HepG2 (cell line): ENCODE measurements at regions not wholly inside any gene's neighbourhood (a gene's known extent, or its start where the extent isn't known, plus 50 kb on each side); places are given as distances from the start of the nearest gene placed in this dataset.

ENCODE experiments used
- ATAC-seq: fragments of 200-7000 bp; cut with Tn5 transposase; 3 replicates; pipeline ENCODE4 v1.9.1; 2020; ENCODE audit warnings: mild to moderate bottlenecking, moderate library complexity
- BruUV-seq: library from RNA; stranded (reverse); fragments of 400-500 nt; replicated peaks from 2 replicates; lab custom pipeline; 2021; lab: Mats Ljungman, UMichigan
- CTCF ChIA-PET: fragments of 300-600 bp; formaldehyde crosslinking; extraction: SDS; loops from one replicate; lab custom pipeline; 2021; ENCODE audit warnings: low total read pairs, inconsistent platforms, low intra/inter-chr PET ratio; lab: Yijun Ruan, JAX
- POLR2A ChIA-PET: fragments of 350-600 bp; sonication (Branson Sonifier 250); formaldehyde crosslinking; loops from one replicate; lab custom pipeline; 2020; ENCODE audit warnings: antibody characterized with exemption, inconsistent platforms; lab: Yijun Ruan, JAX
- DNase-seq: peaks from one replicate; pipeline ENCODE4 v3.0.0-alpha.2; 2015; ENCODE audit warnings: low spot score
- FAIRE-seq: peaks from 3 replicates; lab custom pipeline; 2011; peaks lifted over from hg19 to GRCh38; lab: Jason Lieb, UNC
- H2AFZ ChIP-seq: one replicate; pipeline ENCODE4 v1.6.1; 2011; ENCODE audit warnings: low read length, inconsistent platforms
- H3K27ac ChIP-seq: fragments of 300-600 bp; 3 replicates; pipeline ENCODE4 v1.8.0; 2011; ENCODE audit warnings: mixed run types, mild to moderate bottlenecking, mixed read lengths, low read length, inconsistent platforms; ENCODE audit not compliant: insufficient read depth; ENCODE audit errors: extremely low read length
- H3K27me3 ChIP-seq, 2 experiments: fragments of 200-600 bp in 1 of 2; 2 replicates in 1 of 2; 3 replicates in 1 of 2; pipeline versions ENCODE4 v1.6.0 to v1.8.0; 2011; ENCODE audit warnings: low read length in 2 of 2, mild to moderate bottlenecking in 2 of 2, moderate library complexity in 2 of 2, inconsistent platforms in 1 of 2; ENCODE audit not compliant: insufficient read depth in 2 of 2, control insufficient read depth in 1 of 2
- H3K36me3 ChIP-seq, 2 experiments: fragments of 200-600 bp in 1 of 2; replicated peaks in 1 of 2; 2 replicates in 1 of 2; 3 replicates in 1 of 2; pipeline versions ENCODE4 v1.5.1 to v1.8.0; 2011; ENCODE audit warnings: low read length in 2 of 2, inconsistent platforms in 1 of 2; ENCODE audit not compliant: insufficient read depth in 2 of 2, control insufficient read depth in 1 of 2
- H3K4me1 ChIP-seq: 2 replicates; pipeline ENCODE4 v1.5.1; 2012; ENCODE audit warnings: low read length, inconsistent platforms; ENCODE audit not compliant: insufficient read depth
- H3K4me2 ChIP-seq: 2 replicates; pipeline ENCODE4 v1.6.0; 2011; ENCODE audit warnings: low read depth, low read length, inconsistent platforms
- H3K4me3 ChIP-seq, 3 experiments: fragments of 200-600 bp in 1 of 3; sonication (generic), shearing (Covaris generic) in 1 of 3; replicated peaks in 1 of 3; 2 replicates each; pipeline ENCODE4 v1.5.1; 2011 to 2016; ENCODE audit warnings: low read length in 3 of 3, inconsistent platforms in 2 of 3, low read depth in 2 of 3, mild to moderate bottlenecking in 2 of 3, control low read depth in 1 of 3, mixed read lengths in 1 of 3; ENCODE audit not compliant: insufficient read depth in 1 of 3
- H3K79me2 ChIP-seq: one replicate; pipeline ENCODE4 v1.6.1; 2011; ENCODE audit warnings: low read length, inconsistent platforms; ENCODE audit not compliant: insufficient read depth
- H3K9ac ChIP-seq: 2 replicates; pipeline ENCODE4 v1.6.0; 2011; ENCODE audit warnings: mild to moderate bottlenecking, low read depth, low read length, inconsistent platforms; ENCODE audit not compliant: insufficient read depth
- H3K9me3 ChIP-seq: 2 replicates; pipeline ENCODE4 v1.5.1; 2012; ENCODE audit warnings: mild to moderate bottlenecking, low read length
- H4K20me1 ChIP-seq: 2 replicates; pipeline ENCODE4 v1.6.0; 2011; ENCODE audit warnings: inconsistent platforms, mild to moderate bottlenecking, low read length, moderate library complexity; ENCODE audit not compliant: insufficient read depth
- MAFF ChIP-seq: IDR thresholded peaks from 2 replicates; pipeline ENCODE4 v1.6.1; 2011; ENCODE audit warnings: low read depth, low read length, improper control_type of control experiment
- NCOA1 ChIP-seq: sonication (generic); formaldehyde crosslinking; IDR thresholded peaks from 2 replicates; pipeline ENCODE4 v1.9.0; 2021; ENCODE audit warnings: missing genetic modification reagents
- NR2F6 ChIP-seq, 2 experiments: IDR thresholded peaks; 2 replicates each; pipeline ENCODE4 v1.6.1; 2016; ENCODE audit warnings: antibody characterized with exemption in 1 of 2, mild to moderate bottlenecking in 1 of 2
- ZNF230 ChIP-seq: sonication (generic); formaldehyde crosslinking; IDR thresholded peaks from 2 replicates; pipeline ENCODE4 v1.4.0; 2020; ENCODE audit warnings: mild to moderate bottlenecking, missing genetic modification reagents
- WGBS: methylation state at CpG from one replicate; pipeline ENCODE4 v1.1.6; 2017; ENCODE audit warnings: low lambda C conversion rate; 5-methylcytosine and 5-hydroxymethylcytosine counted together
- in situ Hi-C: cut with HindIII; loops from 2 replicates; pipeline ENCODE4 v1.10.0; 2017; ENCODE audit warnings: low pct_unique_long_range_greater_than_20kb; ENCODE audit not compliant: extremely low pct_ligation_motif_present
- intact Hi-C: fragments of 100-400 bp; cut with micrococcal nuclease; formaldehyde crosslinking; loops from one replicate; pipeline ENCODE4 v1.10.0; 2022; ENCODE audit not compliant: unreplicated experiment
- TF ChIP-seq, protein P1 (sequence below): sonication (generic); formaldehyde crosslinking; IDR thresholded peaks from 2 replicates; pipeline ENCODE4 v1.4.0; 2020; ENCODE audit warnings: missing genetic modification reagents

DNA sequence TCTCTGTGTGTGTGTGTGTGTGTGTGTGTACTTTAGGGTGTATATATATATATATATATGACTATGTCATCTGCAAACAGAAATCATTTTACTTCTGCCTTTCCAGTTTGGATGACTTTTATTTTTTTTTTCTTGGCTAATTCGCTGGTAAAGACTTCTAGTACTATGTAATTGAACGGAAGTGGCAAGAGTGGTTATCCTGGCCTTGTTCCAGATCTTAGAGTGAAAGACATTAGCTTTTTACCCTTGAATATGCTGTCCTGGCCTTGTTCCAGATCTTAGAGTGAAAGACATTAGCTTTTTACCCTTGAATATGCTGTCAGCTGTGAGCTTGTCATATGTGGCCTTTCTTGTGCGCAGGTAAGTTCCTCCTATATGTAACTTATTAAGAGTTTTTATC, 72.7 kb upstream of the MYOCD start:
- Histone ChIP-seq H3K9ac (no peak overlapping the region), H3K27me3 (no peaks in the 10 kb centered on the region), H3K36me3 (no peaks in the 10 kb centered on the region), H2AFZ (no peak overlapping the region), H3K27ac (no peak overlapping the region)
- ATAC-seq = no peak
- in situ Hi-C loops = no loop called here
- POLR2A ChIA-PET = no interaction called here
- intact Hi-C loops = no loop called here
- no TSS peak for BruUV-seq
- no peak for FAIRE-seq
- no peak for DNase-seq
- 26% methylated on average over 3 of the region's 3 CpGs for WGBS
- no peak for TF ChIP-seq MAFF
- TF ChIP-seq, all 625 proteins: peak for 0
- CTCF ChIA-PET = no interaction called here
- Histone ChIP-seq H3K4me1 (no peaks in the 10 kb centered on the region), H3K4me2 (no peak overlapping the region), H3K9me3 (no peaks in the 10 kb centered on the region), H3K79me2 (no peaks in the 10 kb centered on the region), H4K20me1 (no peaks in the 10 kb centered on the region), H3K4me3 (no peak overlapping the region)

DNA sequence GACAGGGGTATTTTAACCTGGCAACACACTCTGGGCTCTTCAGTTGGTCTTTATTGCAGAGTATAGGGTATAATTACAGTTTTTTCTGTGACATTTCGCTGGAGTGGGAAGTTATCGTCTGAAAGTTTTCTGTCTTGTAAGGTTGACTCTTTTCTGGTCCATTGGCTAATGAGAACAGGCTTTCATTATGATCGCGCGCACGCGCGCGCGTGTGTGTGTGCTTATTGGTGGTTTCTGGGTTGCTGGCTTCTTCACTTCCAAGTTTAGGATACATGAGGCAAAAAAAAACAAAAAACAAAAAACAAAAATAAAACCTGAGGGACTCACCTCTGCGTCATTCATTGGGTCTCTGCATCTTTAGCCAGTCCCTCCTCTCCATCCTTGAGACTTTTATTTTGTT, 68.7 kb upstream of the MYOCD start:
- no peak overlapping the region for H3K4me2 ChIP-seq
- no peaks in the 10 kb centered on the region for H3K9me3 ChIP-seq
- no peaks in the 10 kb centered on the region for H4K20me1 ChIP-seq
- FAIRE-seq (no peak), DNase-seq (no peak), ATAC-seq (no peak)
- no peaks in the 10 kb centered on the region for H3K36me3 ChIP-seq
- no peaks in the 10 kb centered on the region for H3K79me2 ChIP-seq
- H2AFZ ChIP-seq = no peak overlapping the region
- H3K4me3 ChIP-seq = no peak overlapping the region
- intact Hi-C loops (no loop called here), in situ Hi-C loops (no loop called here)
- POLR2A ChIA-PET = no interaction called here
- H3K27ac ChIP-seq = no peak overlapping the region
- CTCF ChIA-PET = no interaction called here
- WGBS = 79% methylated on average over 11 of the region's 11 CpGs
- no peaks in the 10 kb centered on the region for H3K4me1 ChIP-seq
- H3K9ac ChIP-seq = no peak overlapping the region
- BruUV-seq = no TSS peak
- TF ChIP-seq ZNF230 (no peak), NCOA1 (no peak), NR2F6 (IDR thresholded peaks at IDR 0.05) (no peak), NR2F6 (CRISPR knock-in tag; IDR thresholded peaks at IDR 0.05) (no peak)
- TF ChIP-seq, protein P1, sequence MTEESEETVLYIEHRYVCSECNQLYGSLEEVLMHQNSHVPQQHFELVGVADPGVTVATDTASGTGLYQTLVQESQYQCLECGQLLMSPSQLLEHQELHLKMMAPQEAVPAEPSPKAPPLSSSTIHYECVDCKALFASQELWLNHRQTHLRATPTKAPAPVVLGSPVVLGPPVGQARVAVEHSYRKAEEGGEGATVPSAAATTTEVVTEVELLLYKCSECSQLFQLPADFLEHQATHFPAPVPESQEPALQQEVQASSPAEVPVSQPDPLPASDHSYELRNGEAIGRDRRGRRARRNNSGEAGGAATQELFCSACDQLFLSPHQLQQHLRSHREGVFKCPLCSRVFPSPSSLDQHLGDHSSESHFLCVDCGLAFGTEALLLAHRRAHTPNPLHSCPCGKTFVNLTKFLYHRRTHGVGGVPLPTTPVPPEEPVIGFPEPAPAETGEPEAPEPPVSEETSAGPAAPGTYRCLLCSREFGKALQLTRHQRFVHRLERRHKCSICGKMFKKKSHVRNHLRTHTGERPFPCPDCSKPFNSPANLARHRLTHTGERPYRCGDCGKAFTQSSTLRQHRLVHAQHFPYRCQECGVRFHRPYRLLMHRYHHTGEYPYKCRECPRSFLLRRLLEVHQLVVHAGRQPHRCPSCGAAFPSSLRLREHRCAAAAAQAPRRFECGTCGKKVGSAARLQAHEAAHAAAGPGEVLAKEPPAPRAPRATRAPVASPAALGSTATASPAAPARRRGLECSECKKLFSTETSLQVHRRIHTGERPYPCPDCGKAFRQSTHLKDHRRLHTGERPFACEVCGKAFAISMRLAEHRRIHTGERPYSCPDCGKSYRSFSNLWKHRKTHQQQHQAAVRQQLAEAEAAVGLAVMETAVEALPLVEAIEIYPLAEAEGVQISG = no peak
- H3K27me3 ChIP-seq = no peaks in the 10 kb centered on the region
